ENCODE measurements at regions not wholly inside any gene's neighbourhood (a gene's known extent, or its start where the extent isn't known, plus 50 kb on each side); places are given as distances from the start of the nearest gene placed in this dataset.
A peak's percentile ranks its signal among the peaks of the same experiment; 100 is the strongest.

- intact Hi-C loops (cut with DNase I), result no loop called here
- no peak for ATAC-seq
- no peak for DNase-seq (ENCODE audit: missing footprints)
Observed at GRCh38 chr15:66895794-66896453, 169.5 kb upstream of the SMAD3 start.

- intact Hi-C loops (cut with DNase I), result no loop called here
- ATAC-seq (no peak), DNase-seq (ENCODE audit: missing footprints) (no peak)
Observed at GRCh38 chr15:66896611-66897010, 168.8 kb upstream of the SMAD3 start.

- intact Hi-C loops (cut with DNase I), result no loop called here
- ATAC-seq, result no peak
- no peak for DNase-seq (ENCODE audit: missing footprints)
Observed at GRCh38 chr15:66897416-66897815, 168.0 kb upstream of the SMAD3 start.

GRCh38 chr15:66897971-66898370 is 167.4 kb upstream of the SMAD3 start:
- DNase-seq (ENCODE audit: missing footprints) (no peak), ATAC-seq (no peak)
- intact Hi-C loops (cut with DNase I), result no loop called here

GRCh38 chr15:66898656-66899386 is 166.6 kb upstream of the SMAD3 start:
- ATAC-seq (no peak), DNase-seq (ENCODE audit: missing footprints) (no peak)
- intact Hi-C loops (cut with DNase I), result no loop called here

- intact Hi-C loops (cut with DNase I), result no loop called here
- DNase-seq (ENCODE audit: missing footprints), result no peak
- no peak for ATAC-seq
Observed at GRCh38 chr15:66899555-66900350, 165.6 kb upstream of the SMAD3 start.

- no peak for DNase-seq (ENCODE audit: missing footprints)
- intact Hi-C loops (cut with DNase I), result no loop called here
- no peak for ATAC-seq
Observed at GRCh38 chr15:66900586-66901310, 164.7 kb upstream of the SMAD3 start.

GRCh38 chr15:66901336-66902100 is 163.9 kb upstream of the SMAD3 start:
- intact Hi-C loops (cut with DNase I), result no loop called here
- no peak for DNase-seq (ENCODE audit: missing footprints)
- ATAC-seq, result no peak

- intact Hi-C loops (cut with DNase I), result no loop called here
- no peak for DNase-seq (ENCODE audit: missing footprints)
- ATAC-seq, result no peak
Observed at GRCh38 chr15:66905185-66905584, 160.2 kb upstream of the SMAD3 start.

GRCh38 chr15:66905954-66906353 is 159.4 kb upstream of the SMAD3 start:
- ATAC-seq (no peak), DNase-seq (ENCODE audit: missing footprints) (no peak)
- intact Hi-C loops (cut with DNase I), result no loop called here

- ATAC-seq (no peak), DNase-seq (ENCODE audit: missing footprints) (no peak)
- intact Hi-C loops (cut with DNase I), result no loop called here
Observed at GRCh38 chr15:66906668-66907614, 158.5 kb upstream of the SMAD3 start.

- ATAC-seq, result peak; percentile 86
- DNase-seq (ENCODE audit: missing footprints), result peak; percentile 78
Observed at GRCh38 chr15:66907826-66908743, 157.3 kb upstream of the SMAD3 start.

GRCh38 chr15:66908744-66909095 is 156.7 kb upstream of the SMAD3 start:
- intact Hi-C loops (cut with DNase I), result no loop called here
- ATAC-seq, result no peak
- no peak for DNase-seq (ENCODE audit: missing footprints)

More at GRCh38 chr15:66907826-66908743, 157.3 kb upstream of the SMAD3 start:
- intact Hi-C loops (cut with DNase I), result no loop called here

GRCh38 chr15:66909381-66909890 is 156.0 kb upstream of the SMAD3 start:
- ATAC-seq (no peak), DNase-seq (ENCODE audit: missing footprints) (no peak)
- intact Hi-C loops (cut with DNase I), result no loop called here

- ATAC-seq, result no peak
- intact Hi-C loops (cut with DNase I), result no loop called here
- no peak for DNase-seq (ENCODE audit: missing footprints)
Observed at GRCh38 chr15:66911131-66911700, 154.2 kb upstream of the SMAD3 start.

- no peak for ATAC-seq
- intact Hi-C loops (cut with DNase I), result no loop called here
- no peak for DNase-seq (ENCODE audit: missing footprints)
Observed at GRCh38 chr15:66912001-66912400, 153.4 kb upstream of the SMAD3 start.
